ENCODE measurements at regions not wholly inside any gene's neighbourhood (a gene's known extent, or its start where the extent isn't known, plus 50 kb on each side); places are given as distances from the start of the nearest gene placed in this dataset.

DNA sequence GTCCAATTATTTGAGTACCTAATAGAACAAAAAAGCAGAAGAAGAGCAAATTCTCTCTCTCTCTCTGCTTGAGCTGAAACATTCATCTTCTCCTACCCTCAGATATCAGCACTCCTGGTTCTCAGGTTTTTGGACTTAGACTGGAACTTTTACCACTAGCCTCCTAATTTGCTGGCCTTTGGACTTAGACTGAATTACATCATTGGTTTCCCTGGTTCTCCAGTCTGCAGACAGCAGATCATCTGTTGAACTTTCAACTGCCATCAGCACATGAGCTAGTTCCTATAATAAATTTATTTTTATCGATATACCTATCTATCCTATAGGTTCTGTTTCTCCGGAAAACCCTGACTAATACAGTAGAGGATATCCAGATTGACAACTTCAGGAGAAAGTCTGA lies 208.9 kb upstream of the GAS1 start:
- DNase-seq (ENCODE audit: low read depth) = no peak

DNA sequence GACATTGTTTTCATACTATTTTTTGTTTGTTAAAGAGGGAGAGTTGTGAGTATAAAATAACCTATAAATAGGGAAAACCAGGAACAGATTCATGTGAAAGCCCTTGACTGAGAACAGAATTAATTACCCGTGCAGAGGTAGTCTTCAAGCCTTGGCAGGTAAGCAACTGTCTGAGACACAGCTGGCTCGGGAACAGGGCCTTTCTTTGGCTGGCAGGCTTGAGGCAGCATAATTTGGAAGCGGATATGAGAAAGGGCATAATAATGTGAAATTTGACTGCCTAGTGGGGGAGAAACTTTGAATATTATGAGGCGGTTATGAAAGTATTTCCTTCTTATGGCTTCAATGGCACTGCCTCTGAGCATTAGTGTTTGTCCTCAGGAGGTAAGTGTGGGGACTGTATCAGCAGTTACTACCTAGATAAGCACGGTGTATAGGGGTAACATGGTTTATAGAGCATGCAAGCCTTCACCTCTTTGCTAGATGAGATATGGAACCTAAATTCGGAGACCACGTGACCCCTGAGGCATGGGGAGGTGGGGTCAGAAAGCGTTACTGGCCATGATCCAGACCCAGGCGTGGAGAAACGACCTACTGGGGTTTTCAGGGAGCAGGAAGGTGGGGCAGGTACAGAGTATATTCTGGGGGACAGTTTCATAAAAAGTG lies 210.2 kb upstream of the GAS1 start:
- no peak for DNase-seq (ENCODE audit: low read depth)

GRCh38 chr9:87158765-87159164 lies 211.5 kb upstream of the GAS1 start:
- no peak for DNase-seq (ENCODE audit: low read depth)

GRCh38 chr9:87160148-87161102 lies 213.1 kb upstream of the GAS1 start:
- DNase-seq (ENCODE audit: low read depth) = peak; percentile 45

DNA sequence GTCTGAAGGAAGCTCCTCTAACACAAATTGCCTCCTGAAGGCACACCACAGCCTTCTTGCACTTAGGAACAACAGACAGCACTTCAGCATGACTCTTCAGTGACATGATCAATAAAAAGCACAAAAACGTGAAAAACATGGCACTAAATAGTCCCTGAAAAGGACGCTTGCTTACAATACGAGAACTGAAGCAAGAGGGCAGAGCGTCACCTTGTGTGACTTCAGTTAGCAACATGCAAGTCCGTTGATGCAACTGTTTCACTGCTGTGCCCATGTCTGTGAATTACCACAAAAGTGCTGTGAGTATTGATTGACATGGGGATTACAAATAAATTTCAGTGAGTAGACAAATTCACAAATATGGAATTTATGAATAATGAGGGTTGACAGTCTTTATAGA lies 219.9 kb upstream of the GAS1 start:
- no peak for DNase-seq (ENCODE audit: low read depth)

DNA sequence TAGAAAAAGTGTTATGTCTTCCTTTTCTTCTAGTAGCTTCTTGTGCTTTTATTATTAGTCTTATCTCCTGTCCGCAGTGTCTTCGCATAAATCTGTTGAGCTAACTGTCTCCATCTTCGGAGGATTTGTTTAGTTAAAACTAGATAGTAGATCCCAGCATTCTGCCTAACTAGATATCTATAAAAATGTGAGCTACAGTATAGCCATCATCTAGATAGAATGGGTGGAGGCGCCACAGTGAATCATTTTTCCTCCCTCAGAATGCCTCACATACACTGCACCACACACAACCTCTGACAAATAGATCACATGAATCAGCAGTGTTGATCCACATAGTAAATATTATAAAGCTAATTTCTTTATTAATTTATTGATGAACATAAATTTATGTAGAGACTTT lies 220.3 kb upstream of the GAS1 start:
- no peak for DNase-seq (ENCODE audit: low read depth)

DNA sequence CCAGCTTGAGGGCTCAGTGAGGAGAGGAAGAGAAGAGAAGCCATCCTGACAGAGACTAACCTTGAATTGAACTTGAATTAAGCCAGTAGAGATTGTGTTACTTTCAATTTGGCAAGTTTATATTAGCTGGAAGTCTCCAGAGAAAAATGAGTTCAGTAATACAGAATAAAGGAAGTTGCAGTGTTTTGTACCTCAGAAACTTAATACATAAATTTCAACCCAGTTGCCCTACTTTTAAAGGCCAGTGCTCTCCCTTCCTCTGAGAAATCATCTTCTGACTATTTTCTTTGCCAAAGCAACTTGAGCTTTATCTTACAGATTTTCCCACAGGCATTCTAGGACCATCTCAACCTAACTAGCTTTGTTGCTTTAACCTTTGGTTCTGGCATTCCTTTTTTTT lies 231.0 kb upstream of the GAS1 start:
- no peak for DNase-seq (ENCODE audit: low read depth)

GRCh38 chr9:87179553-87180340 lies 232.4 kb upstream of the GAS1 start:
- DNase-seq (ENCODE audit: low read depth) = no peak

DNA sequence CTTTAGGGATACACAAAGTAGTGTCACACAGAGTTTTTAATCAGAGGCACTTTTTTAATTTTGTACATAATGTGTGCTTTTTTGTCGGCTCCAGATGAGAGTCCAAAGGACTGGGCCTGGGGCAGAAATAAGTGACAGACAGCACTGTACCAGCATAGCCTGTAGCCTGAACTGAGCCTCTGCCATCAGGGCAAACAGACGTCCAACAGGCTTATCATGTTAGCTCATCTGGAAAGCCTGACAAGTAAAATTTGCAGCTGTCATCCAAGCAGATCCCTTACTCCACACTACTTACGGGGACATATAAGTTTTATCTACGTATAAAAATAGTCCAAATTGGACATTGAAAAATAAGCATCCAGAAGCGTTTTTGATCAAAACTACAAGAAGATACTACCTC lies 233.1 kb upstream of the GAS1 start:
- DNase-seq (ENCODE audit: low read depth) = no peak

GRCh38 chr9:87180841-87181240 lies 233.5 kb upstream of the GAS1 start:
- no peak for DNase-seq (ENCODE audit: low read depth)

- no peak for DNase-seq (ENCODE audit: low read depth)
Measured at GRCh38 chr9:87181670-87182069, 234.4 kb upstream of the GAS1 start.

- no peak for DNase-seq (ENCODE audit: low read depth)
Measured at GRCh38 chr9:87184956-87185642, 237.8 kb upstream of the GAS1 start.

- DNase-seq (ENCODE audit: low read depth) = no peak
Measured at GRCh38 chr9:87187656-87188055, 240.3 kb upstream of the GAS1 start.

- no peak for DNase-seq (ENCODE audit: low read depth)
Measured at GRCh38 chr9:87189006-87189405, 241.7 kb upstream of the GAS1 start.

- no peak for DNase-seq (ENCODE audit: low read depth)
Measured at GRCh38 chr9:87193151-87193550, 245.8 kb upstream of the GAS1 start.

DNA sequence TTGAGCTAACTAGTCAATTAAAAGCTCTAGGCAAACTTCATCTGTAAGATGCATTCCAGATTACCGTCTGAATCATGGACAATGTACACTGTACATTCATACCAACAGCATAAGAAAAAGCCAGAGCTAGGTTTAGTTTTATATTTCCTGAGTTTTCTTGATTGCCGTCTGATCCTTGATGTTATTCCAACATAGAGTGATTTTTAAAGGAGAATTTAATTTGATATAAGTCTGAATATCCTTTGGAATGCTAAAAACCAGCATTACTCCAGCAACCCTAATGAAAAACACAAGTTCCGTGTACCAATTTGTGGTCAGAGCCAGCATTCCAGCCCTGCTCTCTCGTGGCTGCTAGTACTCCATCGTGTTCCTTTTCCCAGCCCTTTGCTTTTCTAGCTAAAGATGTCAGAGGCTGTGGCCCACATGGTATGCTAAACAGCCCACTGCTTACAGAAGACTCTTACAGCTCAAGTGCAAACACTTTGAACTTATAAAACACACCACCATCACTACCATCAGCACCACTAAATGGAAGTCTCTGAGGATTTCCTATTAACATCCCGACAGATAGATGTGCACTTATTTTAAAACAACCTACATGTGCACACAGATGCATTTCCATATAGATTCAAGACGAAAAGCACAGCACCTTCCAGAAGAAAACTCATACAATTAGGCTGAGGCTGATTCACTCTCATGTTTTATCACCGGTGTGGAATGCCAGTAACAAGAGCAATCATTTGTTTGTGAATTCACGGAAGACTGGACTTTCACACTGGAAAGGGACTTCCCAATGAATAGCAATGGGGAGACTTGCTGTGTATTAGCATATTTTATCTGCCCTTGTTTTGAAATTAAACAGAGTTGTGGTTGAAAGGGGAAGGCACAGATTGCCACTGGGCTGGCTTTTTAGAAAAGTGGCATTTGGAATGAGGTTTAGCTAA lies 246.9 kb upstream of the GAS1 start:
- no peak for DNase-seq (ENCODE audit: low read depth)

DNA sequence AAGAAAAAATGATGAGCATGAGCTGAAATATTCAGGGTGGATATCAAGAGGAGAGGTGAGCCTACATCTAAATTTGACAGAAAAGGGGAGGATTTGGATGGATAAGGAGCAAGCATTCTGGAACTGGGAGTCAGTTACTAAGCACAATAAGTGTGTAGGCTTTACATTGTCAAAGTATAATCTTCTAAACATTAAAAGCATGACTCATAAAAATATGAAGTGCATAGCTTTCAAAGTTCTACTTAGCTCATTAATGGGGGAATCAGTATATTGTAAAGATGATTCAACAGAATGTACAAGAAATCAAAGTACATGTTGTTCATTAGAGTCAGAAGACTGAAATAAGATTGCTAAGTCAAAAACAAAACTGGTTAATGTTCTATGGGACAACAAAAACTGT lies 248.0 kb upstream of the GAS1 start:
- no peak for DNase-seq (ENCODE audit: low read depth)

GRCh38 chr9:87197349-87198130 lies 250.2 kb upstream of the GAS1 start:
- no peak for DNase-seq (ENCODE audit: low read depth)

- no peak for DNase-seq (ENCODE audit: low read depth)
Measured at GRCh38 chr9:87198716-87199115, 251.4 kb upstream of the GAS1 start.

- no peak for DNase-seq (ENCODE audit: low read depth)
Measured at GRCh38 chr9:87199278-87199677, 252.0 kb upstream of the GAS1 start.
